HepG2 (cell line): ENCODE measurements at regions not wholly inside any gene's neighbourhood (a gene's known extent, or its start where the extent isn't known, plus 50 kb on each side); places are given as distances from the start of the nearest gene placed in this dataset.
A peak's percentile ranks its signal among the peaks of the same experiment; 100 is the strongest.

ENCODE experiments used
- ARID4A ChIP-seq: sonication (generic); formaldehyde crosslinking; IDR thresholded peaks from 2 replicates; pipeline ENCODE4 v1.5.0; 2020; ENCODE audit warnings: mild to moderate bottlenecking, missing genetic modification reagents, borderline replicate concordance
- ATF1 ChIP-seq: IDR thresholded peaks from 2 replicates; pipeline ENCODE4 v1.6.1; 2016; ENCODE audit warnings: mild to moderate bottlenecking, control low read depth
- CEBPG ChIP-seq: IDR thresholded peaks from 2 replicates; pipeline ENCODE4 v1.6.1; 2016
- CREB1 ChIP-seq, 2 experiments: fragments of 450-650 bp in 1 of 2; IDR thresholded peaks; 2 replicates each; pipeline ENCODE4 v1.6.1; 2016 to 2017; ENCODE audit warnings: control low read depth in 1 of 2, mild to moderate bottlenecking in 1 of 2, missing compliant biosample characterization in 1 of 2, missing genetic modification characterization in 1 of 2
- ETV5 ChIP-seq: IDR thresholded peaks from 2 replicates; pipeline ENCODE4 v1.6.1; 2018; ENCODE audit warnings: missing biosample characterization, missing genetic modification reagents, inconsistent platforms, borderline replicate concordance
- FOXK1 ChIP-seq: sonication (generic); formaldehyde crosslinking; IDR thresholded peaks from 2 replicates; pipeline ENCODE4 v1.4.0; 2020; ENCODE audit warnings: low read depth, missing genetic modification reagents, borderline replicate concordance
- MEF2D ChIP-seq: sonication (generic); formaldehyde crosslinking; IDR thresholded peaks from 2 replicates; pipeline ENCODE4 v1.5.1; 2020; ENCODE audit warnings: mild to moderate bottlenecking, missing genetic modification reagents
- MXD1 ChIP-seq: sonication (generic); formaldehyde crosslinking; IDR thresholded peaks from 2 replicates; pipeline ENCODE4 v1.4.0; 2020; ENCODE audit warnings: mild to moderate bottlenecking, missing genetic modification reagents
- NFE2L2 ChIP-seq: fragments of 150-350 bp; IDR thresholded peaks from 2 replicates; pipeline ENCODE4 v1.6.1; 2014; ENCODE audit warnings: low read length
- NFIC ChIP-seq: IDR thresholded peaks from 2 replicates; pipeline ENCODE4 v1.6.1; 2012; ENCODE audit warnings: mild to moderate bottlenecking, low read length, inconsistent platforms
- NR2C2 ChIP-seq: sonication (generic); formaldehyde crosslinking; IDR thresholded peaks from 2 replicates; pipeline ENCODE4 v1.4.0; 2020; ENCODE audit warnings: missing genetic modification reagents, mild to moderate bottlenecking, moderate library complexity, borderline replicate concordance
- TRIM22 ChIP-seq: fragments of 450-650 bp; IDR thresholded peaks from 2 replicates; pipeline ENCODE4 v1.6.1; 2017
- ZBTB10 ChIP-seq: sonication (generic); formaldehyde crosslinking; IDR thresholded peaks from 2 replicates; pipeline ENCODE4 v1.4.0; 2020; ENCODE audit warnings: missing genetic modification reagents, borderline replicate concordance
- ZNF10 ChIP-seq: sonication (generic); formaldehyde crosslinking; IDR thresholded peaks from 2 replicates; pipeline ENCODE4 v1.4.0; 2020; ENCODE audit warnings: mild to moderate bottlenecking, low read depth, missing genetic modification reagents, borderline replicate concordance
- ZNF333 ChIP-seq: sonication (generic); formaldehyde crosslinking; IDR thresholded peaks from 2 replicates; pipeline ENCODE4 v1.4.0; 2020; ENCODE audit warnings: mild to moderate bottlenecking, missing genetic modification reagents, borderline replicate concordance
- ZNF362 ChIP-seq: sonication (generic); formaldehyde crosslinking; IDR thresholded peaks from 2 replicates; pipeline ENCODE4 v1.4.0; 2020; ENCODE audit warnings: missing genetic modification reagents, mild to moderate bottlenecking, borderline replicate concordance
- ZUFSP ChIP-seq: sonication (generic); formaldehyde crosslinking; IDR thresholded peaks from 2 replicates; pipeline ENCODE4 v1.9.0; 2021; ENCODE audit warnings: missing genetic modification reagents, mild to moderate bottlenecking, borderline replicate concordance

- no peak for TF ChIP-seq ZNF333 (CRISPR knock-in tag)
- no peak for TF ChIP-seq NFE2L2
- no peak for TF ChIP-seq ATF1 (CRISPR knock-in tag)
- peak; percentile 54 for TF ChIP-seq CEBPG (CRISPR knock-in tag)
- 0 out of 2 replicates have a peak, but pooled peaks have one; percentile 28 for TF ChIP-seq ZNF362 (CRISPR knock-in tag)
- no peak for TF ChIP-seq FOXK1
- TF ChIP-seq TRIM22 = no peak
- TF ChIP-seq NFIC = 0 out of 2 replicates have a peak, but pooled peaks have one; percentile 24
- no peak; the same call in 1 of the 2 replicates for TF ChIP-seq ETV5
- no peak for TF ChIP-seq ZBTB10 (CRISPR knock-in tag)
- TF ChIP-seq NR2C2 = no peak
- TF ChIP-seq ZUFSP (CRISPR knock-in tag) = no peak
- TF ChIP-seq ZNF10 (CRISPR knock-in tag) = no peak
- TF ChIP-seq CREB1 (IDR thresholded peaks at IDR 0.05) = no peak
- TF ChIP-seq CREB1 (CRISPR knock-in tag; IDR thresholded peaks at IDR 0.05) = no peak
- no peak for TF ChIP-seq MXD1 (CRISPR knock-in tag)
- TF ChIP-seq MEF2D = no peak
- peak; percentile 20; the same call in 1 of the 2 replicates for TF ChIP-seq ARID4A (CRISPR knock-in tag)
Measured at GRCh38 chr14:89641495-89642175, 224.6 kb upstream of the FOXN3 start (continued).
